ENCODE measurements at regions not wholly inside any gene's neighbourhood (a gene's known extent, or its start where the extent isn't known, plus 50 kb on each side); places are given as distances from the start of the nearest gene placed in this dataset.

GRCh38 chrX:51437521-51437920, 58.9 kb downstream of the NUDT11 start:
- DNase-seq (ENCODE audit: low spot score) (no peak), ATAC-seq (no peak)
- H3K36me3 Mint-ChIP-seq = peaks cover 6% of the 10 kb centered on the region
- ChIA-PET POLR2A (no interaction called here), CTCF (no interaction called here)
- TF ChIP-seq ELF4 (CRISPR knock-in tag; IDR thresholded peaks at IDR 0.05; ENCODE audit: low read depth) (no peak), SMAD4 (CRISPR knock-in tag; IDR thresholded peaks at IDR 0.05) (no peak), ZNF232 (CRISPR knock-in tag; IDR thresholded peaks at IDR 0.05) (no peak), IRF2 (CRISPR knock-in tag; IDR thresholded peaks at IDR 0.05; ENCODE audit: borderline replicate concordance, low read depth) (no peak), SP1 (CRISPR knock-in tag; conservative IDR thresholded peaks at IDR 0.05) (no peak), FOXP1 (CRISPR knock-in tag; IDR thresholded peaks at IDR 0.05; ENCODE audit: borderline replicate concordance) (no peak), HMGA2 (CRISPR knock-in tag; IDR thresholded peaks at IDR 0.05) (no peak), JAZF1 (CRISPR knock-in tag; IDR thresholded peaks at IDR 0.05) (no peak), TP53 (CRISPR knock-in tag; IDR thresholded peaks at IDR 0.05) (no peak)
- TF ChIP-seq, protein P1, sequence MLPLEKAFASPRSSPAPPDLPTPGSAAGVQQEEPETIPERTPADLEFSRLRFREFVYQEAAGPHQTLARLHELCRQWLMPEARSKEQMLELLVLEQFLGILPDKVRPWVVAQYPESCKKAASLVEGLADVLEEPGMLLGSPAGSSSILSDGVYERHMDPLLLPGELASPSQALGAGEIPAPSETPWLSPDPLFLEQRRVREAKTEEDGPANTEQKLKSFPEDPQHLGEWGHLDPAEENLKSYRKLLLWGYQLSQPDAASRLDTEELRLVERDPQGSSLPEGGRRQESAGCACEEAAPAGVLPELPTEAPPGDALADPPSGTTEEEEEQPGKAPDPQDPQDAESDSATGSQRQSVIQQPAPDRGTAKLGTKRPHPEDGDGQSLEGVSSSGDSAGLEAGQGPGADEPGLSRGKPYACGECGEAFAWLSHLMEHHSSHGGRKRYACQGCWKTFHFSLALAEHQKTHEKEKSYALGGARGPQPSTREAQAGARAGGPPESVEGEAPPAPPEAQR (CRISPR knock-in tag; IDR thresholded peaks at IDR 0.05) = no peak
- TF ChIP-seq, protein P2, sequence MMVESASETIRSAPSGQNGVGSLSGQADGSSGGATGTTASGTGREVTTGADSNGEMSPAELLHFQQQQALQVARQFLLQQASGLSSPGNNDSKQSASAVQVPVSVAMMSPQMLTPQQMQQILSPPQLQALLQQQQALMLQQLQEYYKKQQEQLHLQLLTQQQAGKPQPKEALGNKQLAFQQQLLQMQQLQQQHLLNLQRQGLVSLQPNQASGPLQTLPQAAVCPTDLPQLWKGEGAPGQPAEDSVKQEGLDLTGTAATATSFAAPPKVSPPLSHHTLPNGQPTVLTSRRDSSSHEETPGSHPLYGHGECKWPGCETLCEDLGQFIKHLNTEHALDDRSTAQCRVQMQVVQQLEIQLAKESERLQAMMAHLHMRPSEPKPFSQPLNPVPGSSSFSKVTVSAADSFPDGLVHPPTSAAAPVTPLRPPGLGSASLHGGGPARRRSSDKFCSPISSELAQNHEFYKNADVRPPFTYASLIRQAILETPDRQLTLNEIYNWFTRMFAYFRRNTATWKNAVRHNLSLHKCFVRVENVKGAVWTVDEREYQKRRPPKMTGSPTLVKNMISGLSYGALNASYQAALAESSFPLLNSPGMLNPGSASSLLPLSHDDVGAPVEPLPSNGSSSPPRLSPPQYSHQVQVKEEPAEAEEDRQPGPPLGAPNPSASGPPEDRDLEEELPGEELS (CRISPR knock-in tag; IDR thresholded peaks at IDR 0.05) = no peak
- peaks cover 27% of the 10 kb centered on the region for H3K4me1 Mint-ChIP-seq
- peaks cover 13% of the 10 kb centered on the region for H3K9me3 Mint-ChIP-seq
- H3K4me3 Mint-ChIP-seq = no peak overlapping the region
- no peak overlapping the region for H3K27ac Mint-ChIP-seq
- H3K27me3 Mint-ChIP-seq (ENCODE audit: low read depth) = no peaks in the 10 kb centered on the region; the same call in 1 of the 2 replicates

GRCh38 chrX:51435101-51435500, 61.3 kb downstream of the NUDT11 start:
- ChIA-PET POLR2A (no interaction called here), CTCF (no interaction called here)
- ATAC-seq = no peak
- TF ChIP-seq ZNF423 (CRISPR knock-in tag; IDR thresholded peaks at IDR 0.05) (no peak), ZNF121 (CRISPR knock-in tag; IDR thresholded peaks at IDR 0.05) (no peak), ATF6 (CRISPR knock-in tag; IDR thresholded peaks at IDR 0.05) (no peak)
- no peak overlapping the region for H3K27ac Mint-ChIP-seq
- H3K4me1 Mint-ChIP-seq = peaks cover 14% of the 10 kb centered on the region
- peaks cover 7% of the 10 kb centered on the region for H3K9me3 Mint-ChIP-seq
- no peak for DNase-seq (ENCODE audit: low spot score)
- H3K4me3 Mint-ChIP-seq = no peak overlapping the region
- H3K36me3 Mint-ChIP-seq = peaks cover 6% of the 10 kb centered on the region
- no peaks in the 10 kb centered on the region; the same call in 1 of the 2 replicates for H3K27me3 Mint-ChIP-seq (ENCODE audit: low read depth)

DNA sequence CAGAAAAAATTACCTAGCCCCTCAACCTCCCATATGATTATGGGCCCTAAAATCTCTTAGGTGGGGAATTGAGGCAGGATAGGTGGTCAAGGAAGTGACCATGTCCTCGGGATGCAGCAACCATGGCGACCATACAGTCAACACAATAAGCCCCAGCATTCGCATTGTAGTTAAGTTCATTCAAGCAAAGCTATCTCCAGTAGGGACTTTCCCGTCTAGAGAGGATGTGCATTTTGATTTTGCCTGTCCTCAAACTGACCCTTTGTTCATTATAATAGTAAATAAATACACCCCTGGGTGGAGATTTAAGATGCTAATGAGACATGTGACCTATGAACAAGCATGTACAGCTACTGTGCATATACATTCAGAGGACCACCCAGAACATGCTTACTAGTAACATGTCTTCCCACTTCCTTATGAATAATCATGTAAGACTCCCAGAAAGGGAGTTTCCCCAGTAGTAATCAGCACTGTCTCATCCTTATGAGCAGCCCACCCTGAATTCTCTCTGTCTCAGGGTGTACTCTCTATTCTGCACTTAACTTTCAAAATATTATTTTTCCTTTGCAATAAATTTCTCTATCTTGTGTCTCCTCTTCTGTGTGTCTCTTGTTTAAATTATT, 74.3 kb downstream of the NUDT11 start:
- Mint-ChIP-seq H3K9me3 (no peaks in the 10 kb centered on the region), H3K4me1 (peaks cover 19% of the 10 kb centered on the region), H3K27me3 (ENCODE audit: low read depth) (no peaks in the 10 kb centered on the region), H3K27ac (no peak overlapping the region), H3K36me3 (no peaks in the 10 kb centered on the region), H3K4me3 (no peak overlapping the region)
- ATAC-seq = no peak
- CTCF ChIA-PET = interaction anchor here (0.6 to 3.4 kb wide), 3 partner anchors 39 to 271 kb away, joined by 3 to 52 read pairs (median 8); no protein-coding TSS in a partner anchor
- POLR2A ChIA-PET = no interaction called here
- DNase-seq (ENCODE audit: low spot score) = no peak
- TF ChIP-seq HMGA2 (CRISPR knock-in tag; IDR thresholded peaks at IDR 0.05) (no peak), ZNF138 (CRISPR knock-in tag; conservative IDR thresholded peaks at IDR 0.05) (no peak), ZNF121 (CRISPR knock-in tag; IDR thresholded peaks at IDR 0.05) (no peak), CREB1 (CRISPR knock-in tag; IDR thresholded peaks at IDR 0.05) (no peak), TEAD4 (CRISPR knock-in tag; IDR thresholded peaks at IDR 0.05) (no peak), TEAD1 (CRISPR knock-in tag; IDR thresholded peaks at IDR 0.05) (no peak), GABPB1 (CRISPR knock-in tag; IDR thresholded peaks at IDR 0.05) (no peak)
- TF ChIP-seq, protein P3, sequence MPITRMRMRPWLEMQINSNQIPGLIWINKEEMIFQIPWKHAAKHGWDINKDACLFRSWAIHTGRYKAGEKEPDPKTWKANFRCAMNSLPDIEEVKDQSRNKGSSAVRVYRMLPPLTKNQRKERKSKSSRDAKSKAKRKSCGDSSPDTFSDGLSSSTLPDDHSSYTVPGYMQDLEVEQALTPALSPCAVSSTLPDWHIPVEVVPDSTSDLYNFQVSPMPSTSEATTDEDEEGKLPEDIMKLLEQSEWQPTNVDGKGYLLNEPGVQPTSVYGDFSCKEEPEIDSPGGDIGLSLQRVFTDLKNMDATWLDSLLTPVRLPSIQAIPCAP (CRISPR knock-in tag; IDR thresholded peaks at IDR 0.05) = no peak
- TF ChIP-seq, protein P4, sequence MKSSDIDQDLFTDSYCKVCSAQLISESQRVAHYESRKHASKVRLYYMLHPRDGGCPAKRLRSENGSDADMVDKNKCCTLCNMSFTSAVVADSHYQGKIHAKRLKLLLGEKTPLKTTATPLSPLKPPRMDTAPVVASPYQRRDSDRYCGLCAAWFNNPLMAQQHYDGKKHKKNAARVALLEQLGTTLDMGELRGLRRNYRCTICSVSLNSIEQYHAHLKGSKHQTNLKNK (CRISPR knock-in tag; IDR thresholded peaks at IDR 0.05) = no peak
- TF ChIP-seq, protein P5, sequence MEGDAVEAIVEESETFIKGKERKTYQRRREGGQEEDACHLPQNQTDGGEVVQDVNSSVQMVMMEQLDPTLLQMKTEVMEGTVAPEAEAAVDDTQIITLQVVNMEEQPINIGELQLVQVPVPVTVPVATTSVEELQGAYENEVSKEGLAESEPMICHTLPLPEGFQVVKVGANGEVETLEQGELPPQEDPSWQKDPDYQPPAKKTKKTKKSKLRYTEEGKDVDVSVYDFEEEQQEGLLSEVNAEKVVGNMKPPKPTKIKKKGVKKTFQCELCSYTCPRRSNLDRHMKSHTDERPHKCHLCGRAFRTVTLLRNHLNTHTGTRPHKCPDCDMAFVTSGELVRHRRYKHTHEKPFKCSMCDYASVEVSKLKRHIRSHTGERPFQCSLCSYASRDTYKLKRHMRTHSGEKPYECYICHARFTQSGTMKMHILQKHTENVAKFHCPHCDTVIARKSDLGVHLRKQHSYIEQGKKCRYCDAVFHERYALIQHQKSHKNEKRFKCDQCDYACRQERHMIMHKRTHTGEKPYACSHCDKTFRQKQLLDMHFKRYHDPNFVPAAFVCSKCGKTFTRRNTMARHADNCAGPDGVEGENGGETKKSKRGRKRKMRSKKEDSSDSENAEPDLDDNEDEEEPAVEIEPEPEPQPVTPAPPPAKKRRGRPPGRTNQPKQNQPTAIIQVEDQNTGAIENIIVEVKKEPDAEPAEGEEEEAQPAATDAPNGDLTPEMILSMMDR (IDR thresholded peaks at IDR 0.05) = no peak
- TF ChIP-seq, protein P6, sequence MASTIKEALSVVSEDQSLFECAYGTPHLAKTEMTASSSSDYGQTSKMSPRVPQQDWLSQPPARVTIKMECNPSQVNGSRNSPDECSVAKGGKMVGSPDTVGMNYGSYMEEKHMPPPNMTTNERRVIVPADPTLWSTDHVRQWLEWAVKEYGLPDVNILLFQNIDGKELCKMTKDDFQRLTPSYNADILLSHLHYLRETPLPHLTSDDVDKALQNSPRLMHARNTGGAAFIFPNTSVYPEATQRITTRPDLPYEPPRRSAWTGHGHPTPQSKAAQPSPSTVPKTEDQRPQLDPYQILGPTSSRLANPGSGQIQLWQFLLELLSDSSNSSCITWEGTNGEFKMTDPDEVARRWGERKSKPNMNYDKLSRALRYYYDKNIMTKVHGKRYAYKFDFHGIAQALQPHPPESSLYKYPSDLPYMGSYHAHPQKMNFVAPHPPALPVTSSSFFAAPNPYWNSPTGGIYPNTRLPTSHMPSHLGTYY (CRISPR knock-in tag; IDR thresholded peaks at IDR 0.05) = no peak

Measured in WTC11 (cell line).